Liver (tissue), 8 donors: ENCODE measurements at regions not wholly inside any gene's neighbourhood (a gene's known extent, or its start where the extent isn't known, plus 50 kb on each side); places are given as distances from the start of the nearest gene placed in this dataset.

Source experiments
- DNase-seq: peaks from one replicate; pipeline ENCODE4 v3.0.0-alpha.2; 2017; ENCODE audit warnings: low spot score
- H3K27ac ChIP-seq, 2 donors: one replicate each; pipeline ENCODE4 v1.7.0; 2013; ENCODE audit warnings: inconsistent platforms in 2 of 2, low read length in 2 of 2, control low read depth in 1 of 2, low read depth in 1 of 2, mild to moderate bottlenecking in 1 of 2
- H3K27me3 ChIP-seq, 4 donors: one replicate each; pipeline versions ENCODE4 v1.6.1 to v1.7.0; 2013; ENCODE audit warnings: low read length in 3 of 4, inconsistent platforms in 1 of 4, mild to moderate bottlenecking in 1 of 4, moderate library complexity in 1 of 4; ENCODE audit not compliant: control insufficient read depth in 4 of 4, insufficient read depth in 4 of 4
- H3K36me3 ChIP-seq, 4 donors: one replicate each; pipeline versions ENCODE4 v1.6.1 to v1.7.0; 2013; ENCODE audit warnings: low read length in 3 of 4, mild to moderate bottlenecking in 3 of 4, low read depth in 1 of 4, moderate library complexity in 1 of 4; ENCODE audit not compliant: control insufficient read depth in 4 of 4, insufficient read depth in 3 of 4
- H3K4me1 ChIP-seq, 4 donors: one replicate each; pipeline versions ENCODE4 v1.6.1 to v1.7.0; 2013; ENCODE audit warnings: low read length in 3 of 4, mild to moderate bottlenecking in 3 of 4, moderate library complexity in 1 of 4; ENCODE audit not compliant: control insufficient read depth in 4 of 4, insufficient read depth in 4 of 4
- H3K4me3 ChIP-seq, 3 donors: one replicate each; pipeline versions ENCODE4 v1.6.1 to v1.7.0; 2013; ENCODE audit warnings: low read length in 3 of 3, control low read depth in 1 of 3, low read depth in 1 of 3, mild to moderate bottlenecking in 1 of 3
- H3K9ac ChIP-seq, 2 donors: one replicate each; pipeline ENCODE4 v1.7.0; 2013; ENCODE audit warnings: low read length in 2 of 2, mild to moderate bottlenecking in 2 of 2, moderate library complexity in 2 of 2, control low read depth in 1 of 2, low read depth in 1 of 2
- H3K9me3 ChIP-seq, 4 donors: one replicate each; pipeline versions ENCODE4 v1.6.1 to v1.7.0; 2013; ENCODE audit warnings: low read length in 3 of 4; ENCODE audit not compliant: control insufficient read depth in 4 of 4
- CTCF ChIP-seq: fragments of 150-350 bp; IDR thresholded peaks from 2 replicates; pipeline ENCODE4 v1.5.1; 2017; ENCODE audit warnings: improper control_type of control experiment, low read depth, low read length; ENCODE audit not compliant: missing input control
- EGR1 ChIP-seq, 2 donors: IDR thresholded peaks; 2 replicates each; pipeline ENCODE4 v1.6.1; 2016 to 2018; ENCODE audit warnings: antibody characterized with exemption in 2 of 2, low read depth in 2 of 2
- FOXA1 ChIP-seq: IDR thresholded peaks from 2 replicates; pipeline ENCODE4 v1.6.1; 2016; ENCODE audit warnings: antibody characterized with exemption
- FOXA2 ChIP-seq: IDR thresholded peaks from 2 replicates; pipeline ENCODE4 v1.6.1; 2016; ENCODE audit warnings: antibody characterized with exemption
- GABPA ChIP-seq, 2 donors: IDR thresholded peaks in 1 of 2; conservative IDR thresholded peaks in 1 of 2; 2 replicates each; pipeline ENCODE4 v1.6.1; 2016; ENCODE audit warnings: antibody characterized with exemption in 2 of 2, mild to moderate bottlenecking in 1 of 2, moderate library complexity in 1 of 2
- HNF4A ChIP-seq, 2 donors: conservative IDR thresholded peaks; 2 replicates each; pipeline ENCODE4 v1.6.1; 2016; ENCODE audit warnings: antibody characterized with exemption in 2 of 2, mild to moderate bottlenecking in 2 of 2
- JUND ChIP-seq, 2 donors: IDR thresholded peaks; 2 replicates each; pipeline ENCODE4 v1.6.1; 2016; ENCODE audit warnings: antibody characterized with exemption in 2 of 2
- NR2F2 ChIP-seq: IDR thresholded peaks from 2 replicates; pipeline ENCODE4 v1.6.1; 2016; ENCODE audit warnings: antibody characterized with exemption
- RAD21 ChIP-seq, 2 donors: IDR thresholded peaks; 2 replicates each; pipeline ENCODE4 v1.6.1; 2016; ENCODE audit warnings: antibody characterized with exemption in 2 of 2, mild to moderate bottlenecking in 2 of 2
- RXRA ChIP-seq, 2 donors: IDR thresholded peaks; 2 replicates each; pipeline ENCODE4 v1.6.1; 2017 to 2018; ENCODE audit warnings: antibody characterized with exemption in 2 of 2, mild to moderate bottlenecking in 1 of 2
- TAF1 ChIP-seq: conservative IDR thresholded peaks from 2 replicates; pipeline ENCODE4 v1.6.1; 2016; ENCODE audit warnings: antibody characterized with exemption, mild to moderate bottlenecking
- WGBS: extraction: QIAGEN DNeasy Blood & Tissue Kit; methylation state at CpG from one replicate; pipeline ENCODE4 v1.1.7; 2013; 5-methylcytosine and 5-hydroxymethylcytosine counted together
- TF ChIP-seq, protein P1 (sequence below): IDR thresholded peaks from 2 replicates; pipeline ENCODE4 v1.6.1; 2016; ENCODE audit warnings: antibody characterized with exemption
- TF ChIP-seq, protein P2 (sequence below): IDR thresholded peaks from 2 replicates; pipeline ENCODE4 v1.6.1; 2016; ENCODE audit warnings: antibody characterized with exemption, mild to moderate bottlenecking
- TF ChIP-seq, protein P3 (sequence below): IDR thresholded peaks from 2 replicates; pipeline ENCODE4 v1.6.1; 2016; ENCODE audit warnings: antibody characterized with exemption
- TF ChIP-seq, protein P4 (sequence below): IDR thresholded peaks from 2 replicates; pipeline ENCODE4 v1.6.1; 2016; ENCODE audit warnings: antibody characterized with exemption
- donor health status: healthy.
- donor health status: healthy.
- donor health status: healthy.
- donor health status: healthy.
- donor health status: healthy.

DNA sequence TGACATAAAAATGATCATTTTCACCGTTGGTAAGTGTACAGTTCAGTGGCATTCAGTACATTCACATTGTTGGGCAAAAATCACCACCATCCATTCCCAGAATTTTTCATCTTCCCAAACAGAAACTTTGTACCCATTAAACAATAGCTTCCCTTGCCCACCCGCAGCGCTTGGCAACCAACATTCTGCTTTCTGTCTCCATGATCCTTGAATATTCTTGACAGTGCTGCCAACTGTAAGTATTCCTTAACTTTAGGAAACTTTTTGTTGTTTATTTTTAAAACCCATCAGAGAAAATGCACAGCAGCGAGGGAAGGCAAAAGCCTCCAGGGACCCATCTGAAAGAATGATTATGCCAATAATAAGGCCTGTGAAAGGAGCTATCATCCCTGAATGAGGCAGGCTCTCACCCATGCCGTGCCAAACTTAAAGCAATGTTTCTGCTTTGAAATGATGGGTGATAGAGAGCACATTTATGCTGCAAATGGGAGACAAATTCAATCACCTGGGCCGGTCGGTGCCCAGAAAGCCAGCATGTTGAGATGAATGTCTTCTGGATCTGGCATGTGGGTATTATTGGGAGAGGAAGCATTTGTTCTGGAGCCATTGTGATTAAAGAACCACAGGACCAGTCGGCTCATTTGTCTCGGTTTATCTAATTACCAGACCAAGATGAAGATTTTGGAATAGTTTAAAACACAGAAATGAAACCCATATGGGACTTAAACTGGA lies 202.1 kb upstream of the NPVF start:
- no peaks in the 10 kb centered on the region for H3K36me3 ChIP-seq
- H3K4me3 ChIP-seq: no peak overlapping the region
- TF ChIP-seq, protein P1, sequence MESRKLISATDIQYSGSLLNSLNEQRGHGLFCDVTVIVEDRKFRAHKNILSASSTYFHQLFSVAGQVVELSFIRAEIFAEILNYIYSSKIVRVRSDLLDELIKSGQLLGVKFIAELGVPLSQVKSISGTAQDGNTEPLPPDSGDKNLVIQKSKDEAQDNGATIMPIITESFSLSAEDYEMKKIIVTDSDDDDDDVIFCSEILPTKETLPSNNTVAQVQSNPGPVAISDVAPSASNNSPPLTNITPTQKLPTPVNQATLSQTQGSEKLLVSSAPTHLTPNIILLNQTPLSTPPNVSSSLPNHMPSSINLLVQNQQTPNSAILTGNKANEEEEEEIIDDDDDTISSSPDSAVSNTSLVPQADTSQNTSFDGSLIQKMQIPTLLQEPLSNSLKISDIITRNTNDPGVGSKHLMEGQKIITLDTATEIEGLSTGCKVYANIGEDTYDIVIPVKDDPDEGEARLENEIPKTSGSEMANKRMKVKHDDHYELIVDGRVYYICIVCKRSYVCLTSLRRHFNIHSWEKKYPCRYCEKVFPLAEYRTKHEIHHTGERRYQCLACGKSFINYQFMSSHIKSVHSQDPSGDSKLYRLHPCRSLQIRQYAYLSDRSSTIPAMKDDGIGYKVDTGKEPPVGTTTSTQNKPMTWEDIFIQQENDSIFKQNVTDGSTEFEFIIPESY: no peak
- no peak for TF ChIP-seq CTCF
- TF ChIP-seq HNF4A (conservative IDR thresholded peaks at IDR 0.05): no peak
- TF ChIP-seq RAD21 (IDR thresholded peaks at IDR 0.05): no peak
- TF ChIP-seq GABPA (IDR thresholded peaks at IDR 0.05 in 1 of 2, conservative IDR thresholded peaks at IDR 0.05 in 1 of 2): no peak
- no peak for TF ChIP-seq EGR1 (IDR thresholded peaks at IDR 0.05; ENCODE audit: low read depth in 2 of 2)
- TF ChIP-seq, protein P2, sequence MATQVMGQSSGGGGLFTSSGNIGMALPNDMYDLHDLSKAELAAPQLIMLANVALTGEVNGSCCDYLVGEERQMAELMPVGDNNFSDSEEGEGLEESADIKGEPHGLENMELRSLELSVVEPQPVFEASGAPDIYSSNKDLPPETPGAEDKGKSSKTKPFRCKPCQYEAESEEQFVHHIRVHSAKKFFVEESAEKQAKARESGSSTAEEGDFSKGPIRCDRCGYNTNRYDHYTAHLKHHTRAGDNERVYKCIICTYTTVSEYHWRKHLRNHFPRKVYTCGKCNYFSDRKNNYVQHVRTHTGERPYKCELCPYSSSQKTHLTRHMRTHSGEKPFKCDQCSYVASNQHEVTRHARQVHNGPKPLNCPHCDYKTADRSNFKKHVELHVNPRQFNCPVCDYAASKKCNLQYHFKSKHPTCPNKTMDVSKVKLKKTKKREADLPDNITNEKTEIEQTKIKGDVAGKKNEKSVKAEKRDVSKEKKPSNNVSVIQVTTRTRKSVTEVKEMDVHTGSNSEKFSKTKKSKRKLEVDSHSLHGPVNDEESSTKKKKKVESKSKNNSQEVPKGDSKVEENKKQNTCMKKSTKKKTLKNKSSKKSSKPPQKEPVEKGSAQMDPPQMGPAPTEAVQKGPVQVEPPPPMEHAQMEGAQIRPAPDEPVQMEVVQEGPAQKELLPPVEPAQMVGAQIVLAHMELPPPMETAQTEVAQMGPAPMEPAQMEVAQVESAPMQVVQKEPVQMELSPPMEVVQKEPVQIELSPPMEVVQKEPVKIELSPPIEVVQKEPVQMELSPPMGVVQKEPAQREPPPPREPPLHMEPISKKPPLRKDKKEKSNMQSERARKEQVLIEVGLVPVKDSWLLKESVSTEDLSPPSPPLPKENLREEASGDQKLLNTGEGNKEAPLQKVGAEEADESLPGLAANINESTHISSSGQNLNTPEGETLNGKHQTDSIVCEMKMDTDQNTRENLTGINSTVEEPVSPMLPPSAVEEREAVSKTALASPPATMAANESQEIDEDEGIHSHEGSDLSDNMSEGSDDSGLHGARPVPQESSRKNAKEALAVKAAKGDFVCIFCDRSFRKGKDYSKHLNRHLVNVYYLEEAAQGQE: no peak
- TF ChIP-seq FOXA2: no peak
- no peak for TF ChIP-seq TAF1
- TF ChIP-seq, protein P3, sequence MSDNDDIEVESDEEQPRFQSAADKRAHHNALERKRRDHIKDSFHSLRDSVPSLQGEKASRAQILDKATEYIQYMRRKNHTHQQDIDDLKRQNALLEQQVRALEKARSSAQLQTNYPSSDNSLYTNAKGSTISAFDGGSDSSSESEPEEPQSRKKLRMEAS: no peak
- TF ChIP-seq, protein P4, sequence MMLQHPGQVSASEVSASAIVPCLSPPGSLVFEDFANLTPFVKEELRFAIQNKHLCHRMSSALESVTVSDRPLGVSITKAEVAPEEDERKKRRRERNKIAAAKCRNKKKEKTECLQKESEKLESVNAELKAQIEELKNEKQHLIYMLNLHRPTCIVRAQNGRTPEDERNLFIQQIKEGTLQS: no peak
- no peak for TF ChIP-seq FOXA1
- TF ChIP-seq RXRA (IDR thresholded peaks at IDR 0.05): no peak
- TF ChIP-seq NR2F2: no peak
- TF ChIP-seq JUND (IDR thresholded peaks at IDR 0.05): no peak
- H3K4me1 ChIP-seq: peaks cover 0 to 5% (median 1%) of the 10 kb centered on the region in 4 donors
- H3K27me3 ChIP-seq: no peaks in the 10 kb centered on the region
- 77% methylated on average over 9 of the region's 9 CpGs for WGBS
- H3K9ac ChIP-seq: no peak overlapping the region
- H3K27ac ChIP-seq: peak overlapping the region; percentile 52 to 55
- no peak for DNase-seq
- H3K9me3 ChIP-seq: no peaks in the 10 kb centered on the region
